Stimulated activated CD8-positive, alpha-beta memory T cell treated with anti-CD3 and anti-CD28 coated beads, Interleukin-4, amount 100 ng/mL, for 4 hours (primary cell): ENCODE measurements at regions not wholly inside any gene's neighbourhood (a gene's known extent, or its start where the extent isn't known, plus 50 kb on each side); places are given as distances from the start of the nearest gene placed in this dataset.

ENCODE experiments used
- DNase-seq, 2 donors: peaks; one replicate each; pipeline ENCODE4 v3.0.0-alpha.2; 2020; ENCODE audit warnings: low read depth in 2 of 2, low spot score in 1 of 2

DNA sequence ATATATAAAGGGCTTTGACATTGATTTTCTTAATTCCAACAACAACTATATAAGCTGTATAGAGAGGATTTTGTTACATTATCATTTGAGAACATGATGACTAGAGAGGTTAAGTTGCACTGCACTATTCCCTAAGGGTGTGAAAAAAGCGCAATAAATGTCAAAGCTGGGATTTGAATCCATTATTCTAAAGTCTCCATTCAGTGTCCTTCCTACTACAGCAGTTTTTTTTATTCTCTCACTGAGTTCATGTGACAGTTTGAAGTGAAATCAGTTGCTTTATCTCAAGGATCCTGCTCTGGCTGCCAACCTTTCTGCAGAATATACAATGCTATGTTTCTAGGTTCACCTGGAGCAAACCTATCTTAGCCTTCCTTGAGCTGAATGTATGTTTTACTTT lies 177.5 kb downstream of the ANKRD50 start:
- DNase-seq, result no peak

DNA sequence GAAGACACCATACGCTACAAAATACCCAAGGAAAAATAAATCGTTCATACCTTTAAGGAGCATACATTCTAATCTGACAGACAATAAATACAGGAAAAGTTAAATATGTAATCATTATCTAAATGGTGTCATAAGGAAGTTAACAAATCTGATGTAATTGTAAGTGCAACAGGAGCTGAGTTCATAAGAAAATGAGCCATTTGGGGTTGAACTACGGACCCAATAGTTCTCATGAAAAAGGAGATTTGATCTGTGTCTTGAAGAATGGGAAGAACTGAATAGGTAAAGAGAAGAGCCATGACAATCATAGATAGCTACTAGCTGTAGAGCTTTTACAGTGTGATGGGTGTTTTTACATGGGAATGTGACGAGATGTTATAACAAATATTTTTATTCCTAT lies 175.6 kb downstream of the ANKRD50 start:
- no peak for DNase-seq

- DNase-seq, result no peak
Measured at GRCh38 chr4:124537971-124538370, 174.6 kb downstream of the ANKRD50 start.

DNA sequence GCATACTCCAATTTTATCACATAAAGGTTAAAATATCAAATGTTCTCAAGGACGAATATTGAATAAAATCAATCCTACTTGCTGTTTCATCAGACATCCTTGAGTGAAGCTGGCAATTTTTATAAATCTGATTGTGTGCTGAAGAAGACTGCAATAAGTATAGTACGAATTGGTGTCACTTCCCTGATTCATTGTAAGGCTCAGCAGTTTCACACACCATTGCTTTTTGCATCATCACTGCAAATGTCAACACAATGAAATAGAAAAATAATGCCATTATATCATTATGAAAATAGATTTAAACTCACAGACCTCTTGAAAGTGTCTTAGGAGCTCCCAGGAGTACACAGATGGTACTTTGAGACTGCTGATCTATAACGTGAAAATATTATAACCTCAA lies 172.5 kb downstream of the ANKRD50 start:
- DNase-seq, result no peak

DNA sequence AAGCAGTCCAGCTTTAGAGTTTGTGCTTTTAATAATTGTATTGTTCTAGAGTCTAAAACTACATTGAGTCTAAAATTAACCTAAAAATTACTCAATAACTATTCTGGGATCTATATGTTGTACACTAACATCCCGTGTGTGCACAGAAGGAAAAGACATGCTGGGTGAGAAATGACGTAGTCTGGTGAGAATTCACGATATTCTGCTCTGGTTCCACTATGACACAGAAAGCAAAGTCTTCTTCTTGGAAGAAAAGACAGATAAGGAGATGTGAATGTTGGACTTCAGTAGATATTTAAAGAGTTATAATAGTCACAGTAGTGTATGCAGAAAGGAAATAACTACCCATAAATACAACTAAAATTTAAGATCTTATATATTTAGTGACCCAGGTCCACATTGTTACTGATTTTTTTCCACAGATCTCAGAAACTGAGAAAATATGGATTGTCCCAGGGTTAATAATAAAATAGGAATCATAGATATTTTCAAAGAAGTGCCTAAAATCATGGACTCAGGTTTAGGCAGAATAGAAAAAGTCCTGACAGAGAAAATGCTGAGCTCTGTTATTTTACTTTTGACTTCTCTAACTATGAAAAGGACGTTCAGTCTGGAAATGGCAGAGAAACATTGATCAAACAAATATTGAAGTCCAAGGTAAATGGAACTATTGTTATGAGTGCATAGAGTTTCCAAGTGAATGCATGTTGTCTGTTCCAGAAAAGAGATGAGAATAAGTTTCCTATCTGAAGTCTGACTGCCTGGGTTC lies 170.7 kb downstream of the ANKRD50 start:
- DNase-seq, result no peak

GRCh38 chr4:124555959-124556358 lies 156.6 kb downstream of the ANKRD50 start:
- DNase-seq, result no peak

GRCh38 chr4:124564121-124564520 lies 148.4 kb downstream of the ANKRD50 start:
- DNase-seq, result no peak

DNA sequence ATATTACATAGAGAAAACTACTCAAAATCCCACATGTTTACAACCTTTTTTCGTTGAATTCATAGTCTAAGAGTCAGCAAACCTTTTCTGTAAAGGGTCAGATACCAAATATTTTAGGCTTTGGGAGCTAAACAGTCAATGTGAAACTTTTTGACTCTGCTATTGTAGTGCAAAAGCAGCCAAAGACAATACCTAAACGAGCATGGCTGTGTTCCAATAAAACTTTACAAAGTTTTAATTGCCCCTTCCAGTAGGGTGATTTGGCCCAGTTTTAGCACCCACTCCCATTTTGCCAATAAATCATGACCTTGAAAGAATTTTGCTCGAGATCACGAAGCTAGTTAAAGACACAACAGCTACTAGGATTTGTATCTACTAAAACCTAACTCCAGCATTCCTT lies 147.2 kb downstream of the ANKRD50 start:
- DNase-seq, result no peak

DNA sequence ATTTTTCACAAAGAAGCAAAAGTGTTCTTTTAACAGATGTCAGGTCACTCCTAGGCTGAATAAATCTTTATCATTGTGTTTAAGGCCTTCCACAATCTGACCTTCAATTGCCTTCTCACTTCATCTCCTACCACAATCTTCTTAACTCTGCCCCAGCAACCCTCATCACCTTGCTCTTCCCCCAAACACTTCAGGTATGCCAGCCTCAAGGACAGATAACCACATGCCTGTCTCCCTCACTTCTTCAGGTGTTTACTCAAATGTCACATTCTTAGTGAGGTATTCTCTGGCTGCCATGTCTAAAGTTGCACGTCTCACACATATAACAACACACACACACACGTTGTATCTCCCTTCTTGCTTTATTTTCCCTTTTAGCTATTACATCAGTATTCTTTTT lies 146.5 kb downstream of the ANKRD50 start:
- DNase-seq, result no peak

DNA sequence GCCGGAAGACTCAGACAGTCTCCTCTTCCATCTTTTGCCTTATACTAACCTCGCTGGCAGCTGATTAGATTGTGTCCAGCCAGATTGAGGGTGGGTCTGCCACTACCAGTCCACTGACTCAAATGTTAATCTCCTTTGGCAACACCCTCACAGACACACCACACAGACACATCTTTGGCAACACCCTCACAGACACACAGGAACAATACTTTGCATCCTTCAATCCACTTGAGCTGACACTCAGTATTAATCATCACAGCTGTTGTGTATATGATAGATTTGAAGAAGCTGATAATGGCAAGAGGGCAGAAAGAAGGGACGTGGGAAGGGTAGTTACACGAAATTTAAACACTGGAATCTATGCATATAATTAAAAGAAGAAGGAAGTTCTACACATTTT lies 139.5 kb downstream of the ANKRD50 start:
- no peak for DNase-seq

GRCh38 chr4:124579896-124580295 lies 132.6 kb downstream of the ANKRD50 start:
- no peak for DNase-seq

DNA sequence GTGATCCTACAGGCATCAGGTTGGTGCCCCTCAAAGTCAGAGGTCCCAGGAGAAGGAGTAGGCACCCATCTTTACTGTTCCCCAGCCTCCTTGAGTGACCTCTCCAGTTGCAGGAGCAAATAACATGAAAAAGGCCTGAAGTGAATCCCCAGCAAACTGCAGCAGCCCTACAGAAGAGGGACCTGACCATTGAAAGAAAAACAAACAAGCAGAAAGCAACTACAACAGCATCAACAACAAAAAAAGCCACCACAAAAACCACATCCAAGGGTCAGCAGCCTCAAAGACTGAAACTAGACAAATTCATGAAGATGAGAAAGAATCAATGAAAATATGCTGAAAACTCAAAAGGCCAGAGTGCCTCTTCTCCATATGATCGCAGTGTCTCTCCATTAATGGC lies 128.7 kb downstream of the ANKRD50 start:
- no peak for DNase-seq

GRCh38 chr4:124589786-124590185 lies 122.7 kb downstream of the ANKRD50 start:
- DNase-seq, result no peak

GRCh38 chr4:124590480-124590879 lies 122.1 kb downstream of the ANKRD50 start:
- no peak for DNase-seq

DNA sequence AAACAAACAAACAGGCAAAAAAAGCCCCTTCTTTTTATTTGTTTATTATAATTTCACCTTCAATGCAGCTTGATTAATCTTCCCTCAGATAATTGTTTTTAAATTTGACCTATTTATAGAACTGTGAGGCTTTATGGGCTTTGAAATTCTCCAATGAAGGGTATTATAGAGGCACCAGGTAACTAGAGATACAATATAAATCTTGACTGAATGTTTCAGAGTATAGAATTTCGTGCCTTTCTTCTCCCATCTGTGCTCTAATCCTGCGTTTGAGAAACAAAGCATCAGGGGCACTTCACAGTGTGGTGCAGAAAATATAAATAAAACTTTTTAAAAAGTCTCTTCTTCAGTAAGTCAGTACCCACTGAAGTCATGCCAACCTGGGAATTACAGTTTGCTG lies 120.9 kb downstream of the ANKRD50 start:
- no peak for DNase-seq

DNA sequence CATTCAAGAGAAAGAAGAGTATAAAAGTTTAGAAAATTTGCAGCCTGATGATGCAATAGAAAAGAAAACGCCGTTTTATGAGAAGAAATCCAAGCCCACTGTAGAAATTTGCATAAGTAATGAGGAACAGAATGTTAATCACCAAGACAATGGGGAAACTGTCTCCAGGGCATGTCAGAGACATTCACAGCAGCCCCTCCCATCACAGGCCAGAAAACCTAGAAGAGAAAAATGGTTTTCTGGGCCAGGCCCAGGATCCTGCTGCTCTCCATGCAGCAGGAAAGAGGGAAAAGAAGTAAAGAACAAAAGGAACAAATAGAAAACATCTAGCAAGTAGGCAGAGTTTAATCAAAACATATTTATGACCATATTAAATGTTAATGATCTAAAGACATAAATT lies 119.0 kb downstream of the ANKRD50 start:
- DNase-seq, result no peak

- no peak for DNase-seq
Measured at GRCh38 chr4:124594945-124595344, 117.6 kb downstream of the ANKRD50 start.

- no peak for DNase-seq
Measured at GRCh38 chr4:124596816-124597215, 115.7 kb downstream of the ANKRD50 start.

DNA sequence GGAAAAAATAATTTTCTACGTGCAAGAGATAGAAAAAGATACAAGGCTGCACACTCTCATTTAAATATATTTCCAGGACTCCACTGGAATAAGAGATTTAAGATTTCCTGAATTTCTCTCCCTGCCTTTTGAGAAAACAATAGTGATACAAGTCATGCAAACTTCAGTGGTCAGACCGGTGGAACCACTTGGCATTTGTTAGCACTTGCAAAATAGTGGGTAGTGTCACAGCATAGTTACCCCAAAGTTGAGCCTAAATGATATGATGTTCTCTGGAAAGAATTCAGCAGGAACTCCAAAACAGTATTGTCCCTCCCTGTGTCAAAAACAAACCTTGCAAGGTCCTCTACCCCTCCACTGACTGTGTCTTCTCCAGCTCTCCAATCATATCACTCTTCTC lies 102.3 kb downstream of the ANKRD50 start:
- DNase-seq, result no peak
